ENCODE measurements at regions not wholly inside any gene's neighbourhood (a gene's known extent, or its start where the extent isn't known, plus 50 kb on each side); places are given as distances from the start of the nearest gene placed in this dataset.

GRCh38 chr2:19804639-19805260, 97.0 kb downstream of the TTC32 start:
- no peaks in the 10 kb centered on the region for H3K4me1 ChIP-seq (ENCODE audit: insufficient read depth, low read length, poor library complexity, severe bottlenecking)
- no peaks in the 10 kb centered on the region for H3K36me3 ChIP-seq (ENCODE audit: insufficient read depth, low read length, poor library complexity, severe bottlenecking)
- H3K9me3 ChIP-seq (ENCODE audit: low read depth, low read length, poor library complexity, severe bottlenecking), result no peaks in the 10 kb centered on the region
- intact Hi-C loops (cut with micrococcal nuclease; ENCODE audit: unreplicated experiment), result no loop called here
- POLR2A ChIA-PET (ENCODE audit: low non-redundant PET), result no interaction called here
- CTCF ChIA-PET, result no interaction called here
- no TSS peak for BruUV-seq (replicated peaks)
- TF ChIP-seq EZH2 (IDR thresholded peaks at IDR 0.05; ENCODE audit: borderline replicate concordance, low read depth, low read length, poor library complexity, severe bottlenecking), result no peak
- TF ChIP-seq, protein P1, sequence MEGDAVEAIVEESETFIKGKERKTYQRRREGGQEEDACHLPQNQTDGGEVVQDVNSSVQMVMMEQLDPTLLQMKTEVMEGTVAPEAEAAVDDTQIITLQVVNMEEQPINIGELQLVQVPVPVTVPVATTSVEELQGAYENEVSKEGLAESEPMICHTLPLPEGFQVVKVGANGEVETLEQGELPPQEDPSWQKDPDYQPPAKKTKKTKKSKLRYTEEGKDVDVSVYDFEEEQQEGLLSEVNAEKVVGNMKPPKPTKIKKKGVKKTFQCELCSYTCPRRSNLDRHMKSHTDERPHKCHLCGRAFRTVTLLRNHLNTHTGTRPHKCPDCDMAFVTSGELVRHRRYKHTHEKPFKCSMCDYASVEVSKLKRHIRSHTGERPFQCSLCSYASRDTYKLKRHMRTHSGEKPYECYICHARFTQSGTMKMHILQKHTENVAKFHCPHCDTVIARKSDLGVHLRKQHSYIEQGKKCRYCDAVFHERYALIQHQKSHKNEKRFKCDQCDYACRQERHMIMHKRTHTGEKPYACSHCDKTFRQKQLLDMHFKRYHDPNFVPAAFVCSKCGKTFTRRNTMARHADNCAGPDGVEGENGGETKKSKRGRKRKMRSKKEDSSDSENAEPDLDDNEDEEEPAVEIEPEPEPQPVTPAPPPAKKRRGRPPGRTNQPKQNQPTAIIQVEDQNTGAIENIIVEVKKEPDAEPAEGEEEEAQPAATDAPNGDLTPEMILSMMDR (conservative IDR thresholded peaks at IDR 0.05; ENCODE audit: low read depth, low read length), result no peak
- H3K27me3 ChIP-seq (replicated peaks; ENCODE audit: insufficient read depth, low read depth, low read length, poor library complexity), result peaks cover 3% of the 10 kb centered on the region
- no peak for DNase-seq (ENCODE audit: low spot score)
- H3K27ac ChIP-seq (ENCODE audit: low read depth, low read length, poor library complexity, severe bottlenecking), result no peak overlapping the region
- H3K4me3 ChIP-seq (ENCODE audit: low read depth, low read length, poor library complexity, severe bottlenecking), result no peak overlapping the region

- Histone ChIP-seq H3K27ac (ENCODE audit: low read depth, low read length, poor library complexity, severe bottlenecking) (no peak overlapping the region), H3K9me3 (ENCODE audit: low read depth, low read length, poor library complexity, severe bottlenecking) (no peaks in the 10 kb centered on the region), H3K4me3 (ENCODE audit: low read depth, low read length, poor library complexity, severe bottlenecking) (no peak overlapping the region), H3K4me1 (ENCODE audit: insufficient read depth, low read length, poor library complexity, severe bottlenecking) (no peaks in the 10 kb centered on the region), H3K36me3 (ENCODE audit: insufficient read depth, low read length, poor library complexity, severe bottlenecking) (no peaks in the 10 kb centered on the region), H3K27me3 (replicated peaks; ENCODE audit: insufficient read depth, low read depth, low read length, poor library complexity) (peaks cover 3% of the 10 kb centered on the region)
- DNase-seq (ENCODE audit: low spot score), result no peak
- POLR2A ChIA-PET (ENCODE audit: low non-redundant PET), result no interaction called here
- CTCF ChIA-PET, result no interaction called here
- no TSS peak for BruUV-seq (replicated peaks)
- intact Hi-C loops (cut with micrococcal nuclease; ENCODE audit: unreplicated experiment), result no loop called here
- TF ChIP-seq, protein P1 (conservative IDR thresholded peaks at IDR 0.05; ENCODE audit: low read depth, low read length), result no peak
- no peak for TF ChIP-seq EZH2 (IDR thresholded peaks at IDR 0.05; ENCODE audit: borderline replicate concordance, low read depth, low read length, poor library complexity, severe bottlenecking)
Measured at GRCh38 chr2:19802086-19802841, 99.5 kb downstream of the TTC32 start.

DNA sequence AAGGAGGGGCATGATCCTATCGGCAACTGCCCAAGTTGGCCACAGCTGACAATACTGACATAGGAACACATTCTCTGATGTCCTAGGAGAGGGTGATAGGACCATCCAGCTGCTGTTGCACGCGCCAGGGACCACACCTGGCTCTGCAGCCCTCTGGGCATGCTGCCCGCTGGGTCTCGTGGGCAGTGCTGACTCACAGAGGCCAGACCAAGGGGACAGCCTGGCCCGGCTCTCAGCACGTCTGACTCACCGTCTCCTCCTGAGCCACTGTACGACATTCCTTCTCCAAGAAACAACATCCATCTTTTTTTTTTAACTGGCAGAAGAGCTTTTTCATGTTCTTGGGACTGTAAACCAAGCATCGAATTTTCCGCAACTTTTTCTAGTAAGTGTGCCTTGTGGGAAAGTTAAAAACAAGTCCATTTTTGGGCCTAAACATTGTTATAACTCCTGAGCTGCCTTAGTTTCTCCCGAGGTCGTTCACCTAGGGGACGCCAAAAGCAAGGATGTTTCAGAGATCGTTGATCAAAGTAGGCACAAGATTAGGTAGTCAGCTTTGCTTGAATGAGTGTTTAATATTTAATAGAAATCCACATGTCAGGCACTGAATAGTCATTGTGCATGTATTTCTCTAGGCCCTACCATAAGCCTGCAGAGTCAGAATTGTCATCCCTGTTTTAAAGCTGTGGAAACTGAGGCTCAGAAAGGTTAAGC, 100.3 kb downstream of the TTC32 start:
- no peaks in the 10 kb centered on the region for H3K9me3 ChIP-seq (ENCODE audit: low read depth, low read length, poor library complexity, severe bottlenecking)
- intact Hi-C loops (cut with micrococcal nuclease; ENCODE audit: unreplicated experiment), result no loop called here
- ChIA-PET POLR2A (ENCODE audit: low non-redundant PET) (no interaction called here), CTCF (no interaction called here)
- H3K4me1 ChIP-seq (ENCODE audit: insufficient read depth, low read length, poor library complexity, severe bottlenecking), result no peaks in the 10 kb centered on the region
- H3K27me3 ChIP-seq (replicated peaks; ENCODE audit: insufficient read depth, low read depth, low read length, poor library complexity), result peaks cover 3% of the 10 kb centered on the region
- no TSS peak for BruUV-seq (replicated peaks)
- no peak for DNase-seq (ENCODE audit: low spot score)
- H3K27ac ChIP-seq (ENCODE audit: low read depth, low read length, poor library complexity, severe bottlenecking), result no peak overlapping the region
- H3K4me3 ChIP-seq (ENCODE audit: low read depth, low read length, poor library complexity, severe bottlenecking), result no peak overlapping the region
- no peak for TF ChIP-seq EZH2 (IDR thresholded peaks at IDR 0.05; ENCODE audit: borderline replicate concordance, low read depth, low read length, poor library complexity, severe bottlenecking)
- TF ChIP-seq, protein P1 (conservative IDR thresholded peaks at IDR 0.05; ENCODE audit: low read depth, low read length), result no peak
- no peaks in the 10 kb centered on the region for H3K36me3 ChIP-seq (ENCODE audit: insufficient read depth, low read length, poor library complexity, severe bottlenecking)
